Activated naive CD4-positive, alpha-beta T cell treated with anti-CD3 and anti-CD28 coated beads, Interleukin-2, amount 50 U/mL, for 72 hours (primary cell): ENCODE measurements at regions not wholly inside any gene's neighbourhood (a gene's known extent, or its start where the extent isn't known, plus 50 kb on each side); places are given as distances from the start of the nearest gene placed in this dataset.
"Not testable (repeated sequence)": the region's sequence is repeated elsewhere in the genome, so short reads cannot be mapped to it uniquely, and the experiment has no call there.

Source experiments
- ATAC-seq, 2 donors: fragments of 150-1000 bp; cut with Tn5 transposase; 2 replicates each; pipeline ENCODE4 v1.10.0; 2021; ENCODE audit warnings: mild to moderate bottlenecking in 2 of 2, moderate library complexity in 2 of 2
- DNase-seq, 2 donors: peaks; one replicate each; pipeline ENCODE4 v3.0.0; 2021 to 2022; ENCODE audit warnings: low spot score in 2 of 2
- H3K27ac Mint-ChIP-seq, 2 donors: one replicate each; pipeline ENCODE4 v1.8.0; 2022; ENCODE audit warnings: mild to moderate bottlenecking in 2 of 2, mixed read lengths in 2 of 2
- H3K36me3 Mint-ChIP-seq, 2 donors: one replicate each; pipeline ENCODE4 v1.8.0; 2022; ENCODE audit warnings: mixed read lengths in 2 of 2
- H3K9me3 Mint-ChIP-seq, 2 donors: one replicate each; pipeline ENCODE4 v1.8.0; 2022; ENCODE audit warnings: mixed read lengths in 2 of 2

DNA sequence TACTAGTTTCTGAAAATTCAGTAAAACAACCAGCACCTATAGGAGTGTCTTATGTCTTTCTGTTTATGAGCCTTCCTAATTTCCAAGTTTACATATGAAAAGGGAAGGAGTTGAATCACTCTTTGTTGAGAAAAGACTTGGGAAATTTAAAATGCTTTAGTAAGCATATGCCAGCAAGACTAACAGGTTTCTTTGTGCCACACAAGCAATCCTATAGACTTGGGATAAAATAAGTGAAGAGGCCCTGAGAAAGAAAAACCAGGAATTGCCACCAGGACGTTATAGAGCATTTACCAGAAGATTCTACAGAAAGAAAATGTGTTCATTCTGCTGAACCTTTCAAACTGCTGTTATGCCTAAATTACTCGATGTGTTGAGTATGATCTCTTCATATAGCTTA lies 1099.1 kb downstream of the EPHA3 start:
- peaks cover 21 to 23% of the 10 kb centered on the region in 2 donors for H3K9me3 Mint-ChIP-seq
- not testable (repeated sequence) for ATAC-seq, DNase-seq, H3K36me3 Mint-ChIP-seq, H3K27ac Mint-ChIP-seq

DNA sequence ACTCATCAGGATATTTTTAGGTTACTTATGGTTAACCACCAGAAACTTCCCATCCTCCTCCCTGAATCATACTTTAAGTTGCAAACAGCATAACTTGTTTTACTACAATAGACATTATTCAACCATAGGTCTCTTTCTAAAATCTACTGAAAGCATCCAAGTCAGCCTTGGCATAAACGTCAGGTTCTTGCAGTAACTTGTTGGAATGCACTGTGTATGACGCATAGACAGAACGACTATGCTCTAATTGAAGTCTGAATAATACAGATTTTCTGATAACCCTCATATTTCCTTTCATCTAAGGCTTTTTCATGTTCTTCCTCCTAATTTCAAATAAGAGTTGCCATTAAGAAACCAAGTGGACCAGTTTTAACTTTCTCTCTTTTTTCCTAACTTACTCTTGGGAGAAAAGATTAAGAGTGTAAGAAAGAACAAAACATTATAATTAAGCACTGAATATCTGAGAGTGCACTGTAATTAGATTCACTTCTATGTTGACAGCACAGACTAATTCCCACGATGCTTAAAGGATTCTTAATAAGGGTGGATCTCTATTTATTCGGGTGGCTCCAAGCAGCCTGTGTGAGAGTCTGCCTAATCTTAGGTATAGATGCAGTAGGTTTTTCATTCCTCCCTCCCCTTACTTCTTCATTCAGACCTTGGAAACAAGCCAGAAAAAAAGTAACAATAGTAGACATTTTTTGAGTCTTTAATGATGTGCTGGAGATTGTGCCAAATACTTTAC lies 1100.1 kb downstream of the EPHA3 start:
- Mint-ChIP-seq H3K36me3 (peaks cover 8 to 14% of the 10 kb centered on the region in 2 donors), H3K9me3 (peaks cover 29 to 30% of the 10 kb centered on the region in 2 donors)
- ATAC-seq, DNase-seq, H3K27ac Mint-ChIP-seq: not testable (repeated sequence)

DNA sequence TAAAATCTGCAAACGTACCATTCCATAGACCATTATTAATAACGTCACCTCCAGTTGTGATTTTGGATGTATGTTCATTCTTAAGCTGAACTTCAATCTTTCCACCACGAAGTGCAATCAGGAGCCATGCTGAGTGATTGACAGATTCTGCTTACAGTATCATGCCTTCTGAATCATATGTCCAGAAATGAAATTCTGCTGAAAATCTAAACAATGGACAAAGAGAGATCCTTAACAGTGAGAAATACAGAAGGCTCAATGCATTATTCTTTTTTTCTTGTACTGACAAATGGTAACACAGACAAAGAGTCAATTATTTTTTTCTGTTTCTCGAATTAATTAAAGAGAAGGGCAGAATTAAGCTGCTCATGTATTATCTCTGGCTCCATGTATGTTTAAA lies 1114.5 kb downstream of the EPHA3 start:
- ATAC-seq (no peak), DNase-seq (no peak)
- peaks cover 12 to 19% of the 10 kb centered on the region in 2 donors for H3K9me3 Mint-ChIP-seq
- peaks cover 6 to 12% of the 10 kb centered on the region in 2 donors for H3K36me3 Mint-ChIP-seq
- no peak overlapping the region for H3K27ac Mint-ChIP-seq

DNA sequence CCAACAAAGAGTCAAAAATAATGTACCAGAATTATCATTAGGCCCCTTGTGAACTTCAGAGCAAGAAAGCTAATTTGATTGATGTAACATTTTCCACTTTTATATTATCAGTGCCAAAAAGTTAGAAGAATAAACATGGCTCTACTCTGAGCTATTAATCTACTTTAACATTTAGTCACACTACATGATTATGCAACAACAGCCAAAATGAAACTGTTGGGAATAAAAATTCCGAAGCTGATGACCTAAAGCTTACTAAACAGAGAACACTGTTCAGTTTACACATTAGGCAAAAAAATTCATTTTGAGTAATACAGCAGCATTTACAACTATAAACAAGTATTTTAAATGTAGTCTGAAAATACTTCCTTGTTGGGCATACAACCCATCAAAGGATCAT lies 1134.1 kb downstream of the EPHA3 start:
- no peak overlapping the region for H3K27ac Mint-ChIP-seq
- DNase-seq = no peak
- H3K36me3 Mint-ChIP-seq = peaks cover 0 to 5% of the 10 kb centered on the region in 2 donors
- no peak for ATAC-seq
- H3K9me3 Mint-ChIP-seq = peaks cover 19 to 28% of the 10 kb centered on the region in 2 donors

DNA sequence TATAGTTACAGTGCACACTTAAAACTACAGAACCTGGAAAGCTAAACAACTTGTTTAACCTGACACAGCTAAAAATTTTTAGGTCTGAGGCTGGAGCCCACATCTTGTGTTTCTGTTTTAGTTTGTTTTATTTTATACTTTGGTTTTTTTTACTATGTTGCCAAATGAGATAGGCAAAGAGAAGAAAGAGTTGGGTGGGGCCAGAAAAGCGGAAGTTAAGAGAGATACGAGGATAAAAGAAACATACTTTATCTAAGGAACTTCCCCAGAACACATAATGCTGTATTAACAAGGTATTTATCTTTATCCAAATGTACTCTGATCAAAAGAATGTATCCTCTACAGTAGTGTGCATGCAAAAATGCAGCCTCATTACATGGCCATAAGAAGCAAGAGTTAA lies 1145.7 kb downstream of the EPHA3 start:
- H3K27ac Mint-ChIP-seq = no peak overlapping the region
- DNase-seq (no peak), ATAC-seq (no peak)
- H3K9me3 Mint-ChIP-seq = peaks cover 0 to 3% of the 10 kb centered on the region in 2 donors
- no peaks in the 10 kb centered on the region for H3K36me3 Mint-ChIP-seq

DNA sequence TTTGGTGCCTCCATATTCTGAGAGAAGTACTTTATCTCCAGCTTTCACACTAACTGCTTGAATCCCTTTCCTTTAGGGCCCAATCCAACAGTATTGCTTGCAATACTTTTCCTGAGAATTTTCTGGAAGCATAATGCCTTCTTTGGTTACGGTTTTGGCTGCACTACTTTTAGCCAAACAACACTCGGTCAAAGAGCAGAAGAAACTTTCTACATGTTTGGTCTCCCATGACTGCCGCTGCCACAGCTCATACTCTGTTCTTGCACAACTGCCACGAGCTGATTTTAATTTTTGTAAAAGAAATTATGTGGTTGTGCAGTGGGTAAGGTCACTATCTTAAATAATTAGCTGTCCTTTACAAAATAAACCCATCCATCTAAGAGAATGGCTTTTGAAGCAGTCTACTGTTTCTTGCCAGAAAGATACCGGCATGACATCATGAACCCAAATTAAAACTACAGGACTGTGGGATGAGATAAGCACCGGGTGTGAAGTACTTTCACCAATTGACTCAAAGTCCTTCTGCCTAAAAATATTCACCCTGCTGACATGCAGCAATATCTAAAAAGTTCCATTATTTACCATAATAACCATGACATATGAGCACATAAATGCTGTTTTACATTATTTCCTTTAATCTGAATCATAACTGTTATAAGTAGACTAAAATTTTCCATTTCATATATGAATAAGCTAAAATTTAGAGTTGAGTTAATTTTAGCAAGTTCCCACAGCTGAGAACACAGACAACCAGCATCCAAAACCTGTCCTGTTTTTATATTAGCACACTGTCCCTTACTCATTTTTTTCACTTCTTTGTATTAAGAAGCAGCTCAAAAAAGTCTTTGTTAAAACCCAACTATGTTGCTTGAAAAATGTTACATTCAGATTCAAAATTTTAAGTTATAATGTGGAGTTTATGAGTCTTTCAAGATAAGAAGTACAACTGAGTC lies 1154.3 kb downstream of the EPHA3 start:
- DNase-seq (no peak), ATAC-seq (no peak)
- Mint-ChIP-seq H3K36me3 (peaks cover 17 to 29% of the 10 kb centered on the region in 2 donors), H3K9me3 (peaks cover 16 to 29% of the 10 kb centered on the region in 2 donors), H3K27ac (no peak overlapping the region)
